ENCODE measurements at regions not wholly inside any gene's neighbourhood (a gene's known extent, or its start where the extent isn't known, plus 50 kb on each side); places are given as distances from the start of the nearest gene placed in this dataset.

GRCh38 chr6:128713461-128713860 lies 169.5 kb upstream of the LAMA2 start:
- in situ Hi-C loops (cut with MboI) (no loop called here), intact Hi-C loops (cut with micrococcal nuclease) (no loop called here)
- CTCF ChIA-PET (ENCODE audit: low intra/inter-chr PET ratio) = no interaction called here
- H3K27me3 ChIP-seq (ENCODE audit: control insufficient read depth in 2 of 2, insufficient read depth in 2 of 2, low read length in 2 of 2) = no peaks in the 10 kb centered on the region
- H3K9me3 ChIP-seq (replicated peaks; ENCODE audit: control insufficient read depth, insufficient read depth, low read depth, low read length) = no peaks in the 10 kb centered on the region
- no peak for DNase-seq (ENCODE audit: extremely low read depth in 1 of 4, low spot score in 3 of 4)
- H3K4me2 ChIP-seq (ENCODE audit: insufficient read depth, low read length) = no peak overlapping the region
- no peak overlapping the region for H3K4me3 ChIP-seq
- no peaks in the 10 kb centered on the region for H4K20me1 ChIP-seq (replicated peaks; ENCODE audit: control insufficient read depth, insufficient read depth, low read length)
- H3K27ac ChIP-seq (ENCODE audit: extremely low read depth, low read depth, low read length) = no peak overlapping the region
- POLR2A ChIA-PET = no interaction called here
- H3K79me2 ChIP-seq (ENCODE audit: control insufficient read depth, insufficient read depth, low read length) = no peaks in the 10 kb centered on the region
- WGBS (ENCODE audit: insufficient coverage, low coverage, missing lambda C conversion rate) = 0% methylated on average over 2 of the region's 2 CpGs
- no peaks in the 10 kb centered on the region for H3K4me1 ChIP-seq (replicated peaks in 1 of 2; ENCODE audit: control insufficient read depth in 2 of 2, insufficient read depth in 2 of 2, low read length in 2 of 2)
- no peaks in the 10 kb centered on the region for H3K9me1 ChIP-seq (ENCODE audit: control insufficient read depth, insufficient read depth, low read length)
- BruUV-seq (replicated peaks) = no TSS peak
- H3K9ac ChIP-seq (ENCODE audit: insufficient read depth in 1 of 2, low read depth in 2 of 2, low read length in 2 of 2) = no peak overlapping the region
- no peak for FAIRE-seq
- H2AFZ ChIP-seq (ENCODE audit: low read depth, low read length) = no peak overlapping the region
- no peaks in the 10 kb centered on the region for H3K36me3 ChIP-seq (ENCODE audit: control insufficient read depth, insufficient read depth, low read length)
- no peak for ATAC-seq
- no peak for TF ChIP-seq RBBP5 (IDR thresholded peaks at IDR 0.05; ENCODE audit: borderline replicate concordance, insufficient read depth, low read length, poor library complexity, severe bottlenecking)

DNA sequence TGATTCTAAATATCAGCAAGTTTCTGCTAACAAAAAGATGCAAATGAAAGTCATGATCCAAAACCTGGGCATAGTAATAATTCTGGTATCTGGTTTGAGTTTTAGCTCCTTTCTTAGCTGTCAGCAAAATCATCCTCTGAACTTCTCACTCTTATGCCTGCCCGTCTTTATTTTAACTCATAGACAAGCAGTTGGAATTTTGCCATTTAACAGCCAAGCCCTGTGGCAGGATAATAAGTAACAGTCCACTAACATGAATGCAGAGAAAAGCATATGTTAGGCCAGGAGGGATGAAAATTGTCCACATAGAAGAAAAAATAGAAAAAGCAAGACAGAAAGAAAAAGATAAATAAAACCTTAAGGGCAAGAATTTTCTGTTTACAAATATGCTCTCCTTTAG lies 170.0 kb upstream of the LAMA2 start:
- CTCF ChIA-PET (ENCODE audit: low intra/inter-chr PET ratio) = no interaction called here
- FAIRE-seq = no peak
- no peak for ATAC-seq
- in situ Hi-C loops (cut with MboI) = no loop called here
- Histone ChIP-seq H3K9ac (ENCODE audit: insufficient read depth in 1 of 2, low read depth in 2 of 2, low read length in 2 of 2) (no peak overlapping the region), H3K27me3 (ENCODE audit: control insufficient read depth in 2 of 2, insufficient read depth in 2 of 2, low read length in 2 of 2) (no peaks in the 10 kb centered on the region), H3K9me3 (replicated peaks; ENCODE audit: control insufficient read depth, insufficient read depth, low read depth, low read length) (no peaks in the 10 kb centered on the region), H3K4me3 (no peak overlapping the region), H3K36me3 (ENCODE audit: control insufficient read depth, insufficient read depth, low read length) (no peaks in the 10 kb centered on the region), H3K4me2 (ENCODE audit: insufficient read depth, low read length) (no peak overlapping the region), H3K79me2 (ENCODE audit: control insufficient read depth, insufficient read depth, low read length) (no peaks in the 10 kb centered on the region), H4K20me1 (replicated peaks; ENCODE audit: control insufficient read depth, insufficient read depth, low read length) (no peaks in the 10 kb centered on the region), H3K27ac (ENCODE audit: extremely low read depth, low read depth, low read length) (no peak overlapping the region), H3K4me1 (replicated peaks in 1 of 2; ENCODE audit: control insufficient read depth in 2 of 2, insufficient read depth in 2 of 2, low read length in 2 of 2) (no peaks in the 10 kb centered on the region), H3K9me1 (ENCODE audit: control insufficient read depth, insufficient read depth, low read length) (no peaks in the 10 kb centered on the region), H2AFZ (ENCODE audit: low read depth, low read length) (no peak overlapping the region)
- BruUV-seq (replicated peaks) = no TSS peak
- 0% methylated on average over 1 of the region's 1 CpG for WGBS (ENCODE audit: insufficient coverage, low coverage, missing lambda C conversion rate)
- POLR2A ChIA-PET = no interaction called here
- DNase-seq (ENCODE audit: extremely low read depth in 1 of 4, low spot score in 3 of 4) = no peak
- intact Hi-C loops (cut with micrococcal nuclease) = no loop called here
- TF ChIP-seq GATAD2B (IDR thresholded peaks at IDR 0.05; ENCODE audit: borderline replicate concordance) (no peak), HCFC1 (IDR thresholded peaks at IDR 0.05; ENCODE audit: low read depth, low read length) (no peak), CBFB (CRISPR knock-in tag; IDR thresholded peaks at IDR 0.05) (no peak), SAFB (IDR thresholded peaks at IDR 0.05; ENCODE audit: borderline replicate concordance, low read depth, low read length) (no peak), CBX1 (IDR thresholded peaks at IDR 0.05; ENCODE audit: low read depth) (no peak), NRF1 (conservative IDR thresholded peaks at IDR 0.05 in 1 of 2, IDR thresholded peaks at IDR 0.05 in 1 of 2) (no peak), ILF3 (IDR thresholded peaks at IDR 0.05; ENCODE audit: borderline replicate concordance) (no peak), SMARCE1 (IDR thresholded peaks at IDR 0.05) (no peak), LCOR (CRISPR knock-in tag; IDR thresholded peaks at IDR 0.05) (no peak)
- TF ChIP-seq, protein P1, sequence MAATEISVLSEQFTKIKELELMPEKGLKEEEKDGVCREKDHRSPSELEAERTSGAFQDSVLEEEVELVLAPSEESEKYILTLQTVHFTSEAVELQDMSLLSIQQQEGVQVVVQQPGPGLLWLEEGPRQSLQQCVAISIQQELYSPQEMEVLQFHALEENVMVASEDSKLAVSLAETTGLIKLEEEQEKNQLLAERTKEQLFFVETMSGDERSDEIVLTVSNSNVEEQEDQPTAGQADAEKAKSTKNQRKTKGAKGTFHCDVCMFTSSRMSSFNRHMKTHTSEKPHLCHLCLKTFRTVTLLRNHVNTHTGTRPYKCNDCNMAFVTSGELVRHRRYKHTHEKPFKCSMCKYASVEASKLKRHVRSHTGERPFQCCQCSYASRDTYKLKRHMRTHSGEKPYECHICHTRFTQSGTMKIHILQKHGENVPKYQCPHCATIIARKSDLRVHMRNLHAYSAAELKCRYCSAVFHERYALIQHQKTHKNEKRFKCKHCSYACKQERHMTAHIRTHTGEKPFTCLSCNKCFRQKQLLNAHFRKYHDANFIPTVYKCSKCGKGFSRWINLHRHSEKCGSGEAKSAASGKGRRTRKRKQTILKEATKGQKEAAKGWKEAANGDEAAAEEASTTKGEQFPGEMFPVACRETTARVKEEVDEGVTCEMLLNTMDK (IDR thresholded peaks at IDR 0.05; ENCODE audit: borderline replicate concordance, insufficient read depth, low read depth, low read length, poor library complexity, severe bottlenecking) = no peak
- TF ChIP-seq, protein P2, sequence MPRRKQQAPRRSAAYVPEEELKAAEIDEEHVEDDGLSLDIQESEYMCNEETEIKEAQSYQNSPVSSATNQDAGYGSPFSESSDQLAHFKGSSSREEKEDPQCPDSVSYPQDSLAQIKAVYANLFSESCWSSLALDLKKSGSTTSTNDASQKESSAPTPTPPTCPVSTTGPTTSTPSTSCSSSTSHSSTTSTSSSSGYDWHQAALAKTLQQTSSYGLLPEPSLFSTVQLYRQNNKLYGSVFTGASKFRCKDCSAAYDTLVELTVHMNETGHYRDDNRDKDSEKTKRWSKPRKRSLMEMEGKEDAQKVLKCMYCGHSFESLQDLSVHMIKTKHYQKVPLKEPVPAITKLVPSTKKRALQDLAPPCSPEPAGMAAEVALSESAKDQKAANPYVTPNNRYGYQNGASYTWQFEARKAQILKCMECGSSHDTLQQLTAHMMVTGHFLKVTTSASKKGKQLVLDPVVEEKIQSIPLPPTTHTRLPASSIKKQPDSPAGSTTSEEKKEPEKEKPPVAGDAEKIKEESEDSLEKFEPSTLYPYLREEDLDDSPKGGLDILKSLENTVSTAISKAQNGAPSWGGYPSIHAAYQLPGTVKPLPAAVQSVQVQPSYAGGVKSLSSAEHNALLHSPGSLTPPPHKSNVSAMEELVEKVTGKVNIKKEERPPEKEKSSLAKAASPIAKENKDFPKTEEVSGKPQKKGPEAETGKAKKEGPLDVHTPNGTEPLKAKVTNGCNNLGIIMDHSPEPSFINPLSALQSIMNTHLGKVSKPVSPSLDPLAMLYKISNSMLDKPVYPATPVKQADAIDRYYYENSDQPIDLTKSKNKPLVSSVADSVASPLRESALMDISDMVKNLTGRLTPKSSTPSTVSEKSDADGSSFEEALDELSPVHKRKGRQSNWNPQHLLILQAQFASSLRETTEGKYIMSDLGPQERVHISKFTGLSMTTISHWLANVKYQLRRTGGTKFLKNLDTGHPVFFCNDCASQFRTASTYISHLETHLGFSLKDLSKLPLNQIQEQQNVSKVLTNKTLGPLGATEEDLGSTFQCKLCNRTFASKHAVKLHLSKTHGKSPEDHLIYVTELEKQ (CRISPR knock-in tag; IDR thresholded peaks at IDR 0.05) = no peak
